MM.1S (cell line): ENCODE measurements at regions not wholly inside any gene's neighbourhood (a gene's known extent, or its start where the extent isn't known, plus 50 kb on each side); places are given as distances from the start of the nearest gene placed in this dataset.

Source experiments
- DNase-seq: peaks from one replicate; pipeline ENCODE4 v3.0.0-alpha.2; 2015
- H2AFZ ChIP-seq: fragments of 300-600 bp; sonication (generic); 2 replicates; pipeline ENCODE4 v1.6.0; 2016; ENCODE audit warnings: antibody characterized with exemption, low read length
- H3F3A ChIP-seq: fragments of 300-600 bp; sonication (generic); 2 replicates; pipeline ENCODE4 v1.6.1; 2016; ENCODE audit warnings: mild to moderate bottlenecking, antibody characterized with exemption, low read length, moderate library complexity, mixed read lengths; ENCODE audit not compliant: insufficient read depth
- H3K27ac ChIP-seq: fragments of 300-600 bp; sonication (generic); 2 replicates; pipeline ENCODE4 v1.5.1; 2016; ENCODE audit warnings: mild to moderate bottlenecking, low read length
- H3K27me3 ChIP-seq: fragments of 300-600 bp; sonication (generic); replicated peaks from 2 replicates; pipeline ENCODE4 v1.6.0; 2016; ENCODE audit warnings: low read length; ENCODE audit not compliant: insufficient read depth
- H3K36me3 ChIP-seq: fragments of 300-600 bp; sonication (generic); replicated peaks from 2 replicates; pipeline ENCODE4 v1.6.1; 2016; ENCODE audit warnings: mild to moderate bottlenecking, low read length, mixed read lengths; ENCODE audit not compliant: insufficient read depth
- H3K4me1 ChIP-seq: fragments of 300-600 bp; sonication (generic); 2 replicates; pipeline ENCODE4 v1.6.1; 2016; ENCODE audit warnings: low read length, mixed read lengths
- H3K4me2 ChIP-seq: fragments of 300-600 bp; sonication (generic); 2 replicates; pipeline ENCODE4 v1.6.0; 2016; ENCODE audit warnings: low read depth, low read length
- H3K4me3 ChIP-seq: fragments of 300-600 bp; sonication (generic); 2 replicates; pipeline ENCODE4 v1.5.1; 2016; ENCODE audit warnings: low read length, mixed read lengths
- H3K79me2 ChIP-seq: fragments of 300-600 bp; sonication (generic); 2 replicates; pipeline ENCODE4 v1.6.1; 2016; ENCODE audit warnings: mixed run types, low read length, mixed read lengths
- H3K9ac ChIP-seq: fragments of 300-600 bp; sonication (generic); 2 replicates; pipeline ENCODE4 v1.6.1; 2016; ENCODE audit warnings: low read length, mixed read lengths
- H3K9me2 ChIP-seq: fragments of 300-600 bp; sonication (generic); replicated peaks from 2 replicates; pipeline ENCODE4 v1.6.1; 2016; ENCODE audit warnings: mild to moderate bottlenecking, low read length, mixed read lengths; ENCODE audit not compliant: insufficient read depth
- H3K9me3 ChIP-seq: fragments of 300-600 bp; sonication (generic); replicated peaks from 2 replicates; pipeline ENCODE4 v1.6.1; 2016; ENCODE audit warnings: mild to moderate bottlenecking, low read length, mixed read lengths; ENCODE audit not compliant: insufficient read depth
- H4K20me1 ChIP-seq: fragments of 300-600 bp; sonication (generic); 2 replicates; pipeline ENCODE4 v1.6.1; 2016; ENCODE audit warnings: mild to moderate bottlenecking, low read length, moderate library complexity, mixed read lengths; ENCODE audit not compliant: insufficient read depth
- EZH2 ChIP-seq: fragments of 300-600 bp; sonication (generic); optimal IDR thresholded peaks from 2 replicates; pipeline ENCODE3; 2017; ENCODE audit warnings: low read depth, mild to moderate bottlenecking, antibody characterized with exemption, low read length, mixed read lengths
- EZH2phosphoT487 ChIP-seq: fragments of 300-600 bp; sonication (generic); IDR thresholded peaks from 2 replicates; pipeline ENCODE4 v1.6.1; 2018; ENCODE audit warnings: antibody characterized with exemption, low read length
- TF ChIP-seq, protein P1 (sequence below): fragments of 300-600 bp; sonication (generic); IDR thresholded peaks from 2 replicates; pipeline ENCODE4 v1.5.1; 2016; ENCODE audit warnings: antibody characterized with exemption, low read length, mixed read lengths

DNA sequence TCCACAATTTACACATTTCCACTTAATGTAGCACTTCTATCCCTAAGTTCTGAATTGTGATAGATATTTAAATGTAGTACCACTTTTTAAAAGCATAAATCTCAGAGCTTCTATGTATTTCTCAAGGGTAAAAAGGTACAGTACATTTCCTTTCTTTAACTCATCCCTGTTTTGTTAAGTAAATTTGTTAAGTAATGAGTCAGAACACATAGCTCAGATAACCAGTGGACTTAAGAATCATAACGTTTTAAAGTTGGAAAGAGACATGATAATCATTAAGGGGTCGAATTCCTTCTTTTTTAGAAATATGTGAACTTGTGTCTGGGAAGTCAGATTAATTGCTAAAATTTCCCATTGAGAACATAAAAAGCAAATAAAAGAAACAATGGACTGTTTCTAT, 810.2 kb upstream of the NUDT12 start:
- Histone ChIP-seq H3K27ac (no peak overlapping the region), H4K20me1 (no peaks in the 10 kb centered on the region), H3K9ac (no peak overlapping the region), H3K36me3 (no peaks in the 10 kb centered on the region), H3K4me3 (no peak overlapping the region), H3K9me2 (no peaks in the 10 kb centered on the region; the same call in 1 of the 2 replicates), H3K27me3 (no peaks in the 10 kb centered on the region), H3K4me1 (no peaks in the 10 kb centered on the region), H3F3A (no peaks in the 10 kb centered on the region), H3K79me2 (no peaks in the 10 kb centered on the region), H3K4me2 (no peak overlapping the region), H3K9me3 (no peaks in the 10 kb centered on the region), H2AFZ (no peak overlapping the region)
- no peak for DNase-seq
- TF ChIP-seq EZH2: no peak
- TF ChIP-seq, protein P1, sequence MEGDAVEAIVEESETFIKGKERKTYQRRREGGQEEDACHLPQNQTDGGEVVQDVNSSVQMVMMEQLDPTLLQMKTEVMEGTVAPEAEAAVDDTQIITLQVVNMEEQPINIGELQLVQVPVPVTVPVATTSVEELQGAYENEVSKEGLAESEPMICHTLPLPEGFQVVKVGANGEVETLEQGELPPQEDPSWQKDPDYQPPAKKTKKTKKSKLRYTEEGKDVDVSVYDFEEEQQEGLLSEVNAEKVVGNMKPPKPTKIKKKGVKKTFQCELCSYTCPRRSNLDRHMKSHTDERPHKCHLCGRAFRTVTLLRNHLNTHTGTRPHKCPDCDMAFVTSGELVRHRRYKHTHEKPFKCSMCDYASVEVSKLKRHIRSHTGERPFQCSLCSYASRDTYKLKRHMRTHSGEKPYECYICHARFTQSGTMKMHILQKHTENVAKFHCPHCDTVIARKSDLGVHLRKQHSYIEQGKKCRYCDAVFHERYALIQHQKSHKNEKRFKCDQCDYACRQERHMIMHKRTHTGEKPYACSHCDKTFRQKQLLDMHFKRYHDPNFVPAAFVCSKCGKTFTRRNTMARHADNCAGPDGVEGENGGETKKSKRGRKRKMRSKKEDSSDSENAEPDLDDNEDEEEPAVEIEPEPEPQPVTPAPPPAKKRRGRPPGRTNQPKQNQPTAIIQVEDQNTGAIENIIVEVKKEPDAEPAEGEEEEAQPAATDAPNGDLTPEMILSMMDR: no peak
- no peak for TF ChIP-seq EZH2phosphoT487

DNA sequence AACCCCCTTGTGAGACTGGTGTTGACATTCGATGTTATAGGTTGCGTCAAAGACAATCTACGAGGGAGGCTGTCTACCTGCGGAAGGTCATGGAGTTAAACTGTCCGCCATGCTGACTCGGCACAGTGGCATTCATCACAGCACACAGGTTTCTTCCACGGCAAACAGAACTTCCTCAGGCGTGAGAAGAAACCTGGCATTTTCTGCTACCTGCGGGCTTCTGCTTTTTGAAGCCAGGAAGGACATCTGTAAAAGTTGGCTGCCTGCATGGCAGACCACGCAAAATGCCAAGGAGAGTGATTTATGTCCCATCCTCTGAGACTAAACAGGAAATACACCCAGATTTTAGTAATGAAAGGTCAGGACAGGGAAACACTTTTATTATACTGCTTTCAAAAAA, 809.8 kb upstream of the NUDT12 start:
- H4K20me1 ChIP-seq: no peaks in the 10 kb centered on the region
- H3K27ac ChIP-seq: no peak overlapping the region
- no peak overlapping the region for H3K9ac ChIP-seq
- no peak overlapping the region for H3K4me2 ChIP-seq
- H2AFZ ChIP-seq: no peak overlapping the region
- no peak overlapping the region for H3K4me3 ChIP-seq
- no peaks in the 10 kb centered on the region for H3F3A ChIP-seq
- H3K36me3 ChIP-seq: no peaks in the 10 kb centered on the region
- no peak for DNase-seq
- H3K9me2 ChIP-seq: no peaks in the 10 kb centered on the region; the same call in 1 of the 2 replicates
- H3K79me2 ChIP-seq: no peaks in the 10 kb centered on the region
- no peaks in the 10 kb centered on the region for H3K27me3 ChIP-seq
- H3K4me1 ChIP-seq: no peaks in the 10 kb centered on the region
- no peak for TF ChIP-seq EZH2
- TF ChIP-seq EZH2phosphoT487: no peak
- TF ChIP-seq, protein P1: no peak
- no peaks in the 10 kb centered on the region for H3K9me3 ChIP-seq

DNA sequence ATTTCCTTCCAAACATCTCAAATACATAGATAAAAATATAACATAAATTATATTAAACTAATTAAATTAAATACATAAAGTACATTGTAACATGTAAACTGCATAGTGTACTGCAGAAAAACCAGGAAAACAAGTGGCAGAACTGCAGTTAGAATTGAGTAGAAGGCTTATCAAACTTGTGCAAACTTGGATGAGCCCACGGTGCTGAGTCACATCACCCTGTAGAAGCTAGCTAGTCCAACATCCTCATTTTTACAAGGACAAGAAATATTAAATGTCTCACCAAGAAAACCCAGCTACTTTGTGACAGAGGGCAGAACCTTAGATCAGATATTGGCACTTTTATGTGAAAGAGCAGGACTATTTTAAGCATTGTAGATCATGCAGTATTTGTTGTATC, 807.9 kb upstream of the NUDT12 start:
- Histone ChIP-seq H3K27ac (no peak overlapping the region), H3K9me3 (no peaks in the 10 kb centered on the region), H3K4me2 (no peak overlapping the region), H3K9ac (no peak overlapping the region), H3K27me3 (no peaks in the 10 kb centered on the region), H3F3A (no peaks in the 10 kb centered on the region), H2AFZ (no peak overlapping the region), H3K4me1 (no peaks in the 10 kb centered on the region), H3K9me2 (no peaks in the 10 kb centered on the region), H3K4me3 (no peak overlapping the region), H4K20me1 (no peaks in the 10 kb centered on the region), H3K79me2 (no peaks in the 10 kb centered on the region), H3K36me3 (no peaks in the 10 kb centered on the region)
- DNase-seq: no peak
- TF ChIP-seq EZH2phosphoT487 (no peak), EZH2 (no peak)
- TF ChIP-seq, protein P1: no peak
